HEK293 (cell line): ENCODE measurements at regions not wholly inside any gene's neighbourhood (a gene's known extent, or its start where the extent isn't known, plus 50 kb on each side); places are given as distances from the start of the nearest gene placed in this dataset.

Experiments used
- ZFP37 ChIP-seq: fragments of 450-650 bp; formaldehyde crosslinking; IDR thresholded peaks from 2 replicates; pipeline ENCODE4 v1.5.1; 2016; ENCODE audit warnings: missing biosample characterization, missing genetic modification characterization
- ZNF138 ChIP-seq: fragments of 450-650 bp; formaldehyde crosslinking; IDR thresholded peaks from 2 replicates; pipeline ENCODE4 v1.5.1; 2016; ENCODE audit warnings: missing biosample characterization, missing genetic modification characterization, borderline replicate concordance
- ZNF433 ChIP-seq: fragments of 450-650 bp; formaldehyde crosslinking; IDR thresholded peaks from 2 replicates; pipeline ENCODE4 v1.5.1; 2016; ENCODE audit warnings: missing biosample characterization, missing genetic modification characterization, low read depth
- ZNF510 ChIP-seq: fragments of 450-650 bp; formaldehyde crosslinking; IDR thresholded peaks from 2 replicates; pipeline ENCODE4 v1.5.1; 2018; ENCODE audit warnings: mild to moderate bottlenecking, missing genetic modification characterization, missing biosample characterization; ENCODE audit not compliant: insufficient replicate concordance
- TF ChIP-seq, protein P1 (sequence below): fragments of 450-650 bp; formaldehyde crosslinking; IDR thresholded peaks from 2 replicates; pipeline ENCODE4 v1.5.1; 2017; ENCODE audit warnings: missing biosample characterization, mild to moderate bottlenecking, missing genetic modification characterization, moderate library complexity

DNA sequence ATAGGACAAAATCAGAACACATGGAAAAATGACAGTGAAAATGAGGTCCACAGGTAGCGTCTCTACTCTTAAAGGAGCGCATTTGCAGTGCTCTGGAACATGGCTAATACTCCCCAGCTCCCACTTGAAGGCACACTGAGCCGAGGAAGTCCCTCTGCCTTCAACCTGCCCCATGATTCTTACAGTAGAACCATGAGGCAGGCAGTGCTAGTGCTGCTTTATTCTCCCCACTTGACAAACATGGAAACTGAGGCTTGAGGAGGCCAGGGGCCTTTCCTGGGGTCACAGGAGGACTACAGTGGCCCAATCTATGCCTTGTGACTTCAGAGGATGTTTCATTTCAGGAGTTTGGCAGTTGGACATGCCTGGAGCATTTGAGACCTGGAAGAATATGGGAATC lies 244.1 kb upstream of the MAF start:
- TF ChIP-seq, protein P1, sequence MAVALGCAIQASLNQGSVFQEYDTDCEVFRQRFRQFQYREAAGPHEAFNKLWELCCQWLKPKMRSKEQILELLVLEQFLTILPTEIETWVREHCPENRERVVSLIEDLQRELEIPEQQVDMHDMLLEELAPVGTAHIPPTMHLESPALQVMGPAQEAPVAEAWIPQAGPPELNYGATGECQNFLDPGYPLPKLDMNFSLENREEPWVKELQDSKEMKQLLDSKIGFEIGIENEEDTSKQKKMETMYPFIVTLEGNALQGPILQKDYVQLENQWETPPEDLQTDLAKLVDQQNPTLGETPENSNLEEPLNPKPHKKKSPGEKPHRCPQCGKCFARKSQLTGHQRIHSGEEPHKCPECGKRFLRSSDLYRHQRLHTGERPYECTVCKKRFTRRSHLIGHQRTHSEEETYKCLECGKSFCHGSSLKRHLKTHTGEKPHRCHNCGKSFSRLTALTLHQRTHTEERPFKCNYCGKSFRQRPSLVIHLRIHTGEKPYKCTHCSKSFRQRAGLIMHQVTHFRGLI (tag by site-specific recombination) = no peak
- TF ChIP-seq ZNF138 = no peak
- no peak for TF ChIP-seq ZNF510 (tag by site-specific recombination)
- no peak for TF ChIP-seq ZFP37 (tag by site-specific recombination)
- no peak for TF ChIP-seq ZNF433 (tag by site-specific recombination)
